Parathyroid adenoma (tissue), 2 donors: ENCODE measurements at regions not wholly inside any gene's neighbourhood (a gene's known extent, or its start where the extent isn't known, plus 50 kb on each side); places are given as distances from the start of the nearest gene placed in this dataset.

ENCODE experiments used
- H2AFZ ChIP-seq: fragments of 300-600 bp; sonication (generic); one replicate; pipeline ENCODE4 v1.7.0; 2017; ENCODE audit warnings: antibody characterized with exemption, mild to moderate bottlenecking
- H3K27ac ChIP-seq: fragments of 300-600 bp; sonication (generic); one replicate; pipeline ENCODE4 v1.7.0; 2017
- H3K27me3 ChIP-seq: fragments of 300-600 bp; sonication (generic); one replicate; pipeline ENCODE4 v1.7.0; 2017; ENCODE audit warnings: low read length; ENCODE audit not compliant: control insufficient read depth, insufficient read depth
- H3K36me3 ChIP-seq: fragments of 300-600 bp; sonication (generic); one replicate; pipeline ENCODE4 v1.7.0; 2017; ENCODE audit warnings: low read length; ENCODE audit not compliant: control insufficient read depth, insufficient read depth
- H3K4me1 ChIP-seq: fragments of 300-600 bp; sonication (generic); one replicate; pipeline ENCODE4 v1.7.0; 2017; ENCODE audit warnings: control low read depth
- H3K4me2 ChIP-seq: fragments of 300-600 bp; sonication (generic); one replicate; pipeline ENCODE4 v1.7.0; 2017; ENCODE audit warnings: low read length
- H3K4me3 ChIP-seq: fragments of 300-600 bp; sonication (generic); one replicate; pipeline ENCODE4 v1.7.0; 2017; ENCODE audit warnings: low read depth, low read length
- H3K79me2 ChIP-seq: fragments of 300-600 bp; sonication (generic); one replicate; pipeline ENCODE4 v1.7.0; 2017; ENCODE audit warnings: control low read depth
- H3K9ac ChIP-seq: fragments of 300-600 bp; sonication (generic); one replicate; pipeline ENCODE4 v1.7.0; 2017; ENCODE audit warnings: mild to moderate bottlenecking
- H3K9me3 ChIP-seq: fragments of 300-600 bp; sonication (generic); one replicate; pipeline ENCODE4 v1.7.0; 2017; ENCODE audit warnings: low read length; ENCODE audit not compliant: control insufficient read depth
- TF ChIP-seq, protein P1 (sequence below): fragments of 300-600 bp; sonication (generic); IDR thresholded peaks from one replicate; pipeline ENCODE4 v1.7.0; 2017; ENCODE audit warnings: antibody characterized with exemption, mild to moderate bottlenecking
- donor health status: primary hyperparathyroidism.

DNA sequence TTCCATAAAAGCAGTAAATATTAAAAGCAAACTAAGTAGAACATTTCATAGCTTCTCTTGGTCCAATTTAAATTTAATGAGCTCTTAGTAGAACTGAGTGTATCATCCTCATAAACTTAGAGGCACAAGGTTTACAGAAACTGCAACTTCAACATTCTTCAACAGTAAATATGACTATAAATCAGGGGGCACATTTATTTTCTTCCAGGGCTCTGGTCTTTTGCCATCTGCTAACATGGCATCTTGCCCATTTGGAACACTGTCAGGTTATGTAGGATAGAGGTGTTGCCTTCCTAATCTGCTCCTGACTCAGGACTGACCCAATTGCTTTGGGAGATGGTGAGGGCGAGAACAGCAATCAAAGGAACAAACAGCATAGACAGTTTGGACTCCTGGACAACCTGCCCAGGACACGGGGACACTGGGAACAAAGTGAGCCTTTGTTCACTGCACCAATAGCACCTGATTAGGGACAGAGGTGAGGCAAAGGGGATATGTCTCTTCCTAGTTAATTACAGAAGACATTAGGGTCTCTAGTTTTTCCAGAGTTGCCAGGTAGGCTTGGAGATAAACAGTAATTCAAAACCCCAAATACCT, 610.2 kb upstream of the ROBO2 start:
- Histone ChIP-seq H3K79me2 (no peaks in the 10 kb centered on the region), H2AFZ (no peak overlapping the region), H3K27me3 (no peaks in the 10 kb centered on the region), H3K9ac (no peak overlapping the region), H3K9me3 (no peaks in the 10 kb centered on the region), H3K4me1 (no peaks in the 10 kb centered on the region), H3K4me2 (no peak overlapping the region), H3K4me3 (no peak overlapping the region), H3K27ac (no peak overlapping the region), H3K36me3 (no peaks in the 10 kb centered on the region)
- TF ChIP-seq, protein P1, sequence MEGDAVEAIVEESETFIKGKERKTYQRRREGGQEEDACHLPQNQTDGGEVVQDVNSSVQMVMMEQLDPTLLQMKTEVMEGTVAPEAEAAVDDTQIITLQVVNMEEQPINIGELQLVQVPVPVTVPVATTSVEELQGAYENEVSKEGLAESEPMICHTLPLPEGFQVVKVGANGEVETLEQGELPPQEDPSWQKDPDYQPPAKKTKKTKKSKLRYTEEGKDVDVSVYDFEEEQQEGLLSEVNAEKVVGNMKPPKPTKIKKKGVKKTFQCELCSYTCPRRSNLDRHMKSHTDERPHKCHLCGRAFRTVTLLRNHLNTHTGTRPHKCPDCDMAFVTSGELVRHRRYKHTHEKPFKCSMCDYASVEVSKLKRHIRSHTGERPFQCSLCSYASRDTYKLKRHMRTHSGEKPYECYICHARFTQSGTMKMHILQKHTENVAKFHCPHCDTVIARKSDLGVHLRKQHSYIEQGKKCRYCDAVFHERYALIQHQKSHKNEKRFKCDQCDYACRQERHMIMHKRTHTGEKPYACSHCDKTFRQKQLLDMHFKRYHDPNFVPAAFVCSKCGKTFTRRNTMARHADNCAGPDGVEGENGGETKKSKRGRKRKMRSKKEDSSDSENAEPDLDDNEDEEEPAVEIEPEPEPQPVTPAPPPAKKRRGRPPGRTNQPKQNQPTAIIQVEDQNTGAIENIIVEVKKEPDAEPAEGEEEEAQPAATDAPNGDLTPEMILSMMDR = no peak

DNA sequence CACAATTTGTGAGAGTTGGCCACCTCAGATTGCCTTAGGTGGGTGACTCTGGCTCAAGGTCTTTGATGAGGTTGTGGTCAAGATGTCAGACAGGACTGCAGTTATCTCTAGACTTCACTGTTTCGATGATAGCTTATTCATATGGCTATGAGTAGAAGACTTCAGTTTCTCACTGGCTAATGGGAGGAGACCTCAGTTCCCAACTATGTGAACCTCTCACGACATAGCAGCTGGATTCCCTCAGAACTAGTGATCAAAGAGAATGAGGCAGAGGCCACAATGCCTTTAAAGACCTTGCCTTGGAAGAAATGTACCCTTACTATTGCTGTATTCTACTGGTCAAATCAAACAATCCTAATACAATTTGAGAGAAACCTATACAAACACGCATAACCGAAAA, 607.5 kb upstream of the ROBO2 start:
- Histone ChIP-seq H3K36me3 (no peaks in the 10 kb centered on the region), H2AFZ (no peak overlapping the region), H3K9me3 (no peaks in the 10 kb centered on the region), H3K27ac (no peak overlapping the region), H3K27me3 (no peaks in the 10 kb centered on the region), H3K4me3 (no peak overlapping the region), H3K79me2 (no peaks in the 10 kb centered on the region), H3K9ac (no peak overlapping the region), H3K4me2 (no peak overlapping the region), H3K4me1 (no peaks in the 10 kb centered on the region)
- TF ChIP-seq, protein P1 = no peak

DNA sequence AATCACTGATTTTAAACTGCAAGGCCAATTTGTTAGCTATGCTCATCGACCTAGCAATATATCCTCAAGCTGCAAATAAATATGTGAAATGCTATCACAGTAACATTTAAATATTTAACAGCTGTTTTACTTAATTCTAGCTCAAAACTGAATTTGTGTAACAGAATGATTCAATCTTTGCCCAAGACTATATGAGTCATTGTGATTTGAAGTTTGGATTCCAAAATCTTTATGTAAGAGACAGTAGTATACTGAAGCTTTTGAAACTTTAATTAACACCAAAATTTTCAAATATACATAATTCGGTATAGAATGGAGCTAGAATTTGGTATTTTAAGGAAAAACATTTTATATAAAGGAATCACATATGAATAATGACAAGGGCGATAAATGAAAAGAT, 603.0 kb upstream of the ROBO2 start:
- Histone ChIP-seq H3K79me2 (no peaks in the 10 kb centered on the region), H3K36me3 (no peaks in the 10 kb centered on the region), H3K27me3 (no peaks in the 10 kb centered on the region), H3K4me3 (no peak overlapping the region), H3K9me3 (no peaks in the 10 kb centered on the region), H3K4me1 (no peaks in the 10 kb centered on the region), H3K4me2 (no peak overlapping the region), H2AFZ (no peak overlapping the region), H3K27ac (no peak overlapping the region), H3K9ac (no peak overlapping the region)
- TF ChIP-seq, protein P1 = no peak

DNA sequence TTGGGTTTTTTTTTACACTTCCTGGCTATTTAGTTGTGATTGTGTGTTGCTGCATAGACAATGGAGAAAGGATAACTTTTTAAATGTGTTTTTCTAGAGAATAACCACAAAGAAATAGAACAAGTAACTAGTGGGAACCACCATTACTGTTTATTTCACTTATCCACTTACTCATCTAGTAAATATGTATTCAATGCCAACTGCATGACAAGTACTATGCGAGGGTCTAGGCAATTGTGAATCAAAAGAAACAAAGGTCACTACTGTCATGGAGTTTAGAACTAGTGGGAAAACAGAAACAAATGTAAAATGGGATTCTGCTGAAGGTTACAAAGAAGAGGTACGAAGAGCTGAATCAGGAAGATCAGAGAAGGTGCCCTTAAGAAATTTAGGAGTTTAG, 600.9 kb upstream of the ROBO2 start:
- Histone ChIP-seq H3K4me1 (no peaks in the 10 kb centered on the region), H3K27ac (no peak overlapping the region), H3K4me3 (no peak overlapping the region), H3K4me2 (no peak overlapping the region), H3K36me3 (no peaks in the 10 kb centered on the region), H3K9ac (no peak overlapping the region), H3K27me3 (no peaks in the 10 kb centered on the region), H2AFZ (no peak overlapping the region), H3K9me3 (no peaks in the 10 kb centered on the region), H3K79me2 (no peaks in the 10 kb centered on the region)
- TF ChIP-seq, protein P1 = no peak

DNA sequence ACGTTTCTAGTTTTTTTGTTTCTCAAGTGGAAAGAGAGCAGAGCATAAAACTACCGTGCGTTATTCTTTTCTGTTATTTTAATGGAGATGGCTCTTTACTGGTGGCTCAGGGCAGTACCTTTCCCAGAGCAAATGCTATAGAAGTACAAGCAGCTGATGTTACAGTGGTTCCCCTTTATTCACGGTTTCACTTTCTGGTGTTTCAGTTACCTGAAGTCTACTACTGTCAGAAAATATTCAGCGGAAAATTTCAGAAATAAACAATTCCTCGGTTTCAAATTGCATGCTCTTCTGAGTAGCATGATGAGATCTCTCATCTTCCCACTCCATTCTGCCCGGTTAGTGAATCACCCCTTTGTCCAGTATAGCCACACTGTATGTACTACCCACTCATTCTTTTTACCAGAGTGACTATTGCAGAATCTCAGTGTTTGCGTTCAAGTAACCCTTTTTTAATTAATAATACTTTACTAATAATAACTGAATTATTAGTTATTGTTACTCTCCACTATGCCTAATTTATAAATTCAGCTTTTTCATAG, 597.5 kb upstream of the ROBO2 start:
- no peak overlapping the region for H2AFZ ChIP-seq

More for the DNA sequence above, 597.5 kb upstream of the ROBO2 start:
- Histone ChIP-seq H3K4me1 (no peaks in the 10 kb centered on the region), H3K4me2 (no peak overlapping the region), H3K9ac (no peak overlapping the region), H3K36me3 (no peaks in the 10 kb centered on the region), H3K27ac (no peak overlapping the region), H3K79me2 (no peaks in the 10 kb centered on the region), H3K27me3 (no peaks in the 10 kb centered on the region), H3K9me3 (no peaks in the 10 kb centered on the region), H3K4me3 (no peak overlapping the region)
- TF ChIP-seq, protein P1 = no peak
